ENCODE measurements at regions not wholly inside any gene's neighbourhood (a gene's known extent, or its start where the extent isn't known, plus 50 kb on each side); places are given as distances from the start of the nearest gene placed in this dataset.
A peak's percentile ranks its signal among the peaks of the same experiment; 100 is the strongest.

- no peak for TF ChIP-seq HNF1A (IDR thresholded peaks at IDR 0.05; ENCODE audit: low read depth)
- no peak for TF ChIP-seq HNF1A (CRISPR knock-in tag; IDR thresholded peaks at IDR 0.05; ENCODE audit: borderline replicate concordance)
- TF ChIP-seq ISL2 (CRISPR knock-in tag; IDR thresholded peaks at IDR 0.05), result no peak
- TF ChIP-seq GLMP (CRISPR knock-in tag; IDR thresholded peaks at IDR 0.05; ENCODE audit: borderline replicate concordance), result no peak
- TF ChIP-seq, protein P1, sequence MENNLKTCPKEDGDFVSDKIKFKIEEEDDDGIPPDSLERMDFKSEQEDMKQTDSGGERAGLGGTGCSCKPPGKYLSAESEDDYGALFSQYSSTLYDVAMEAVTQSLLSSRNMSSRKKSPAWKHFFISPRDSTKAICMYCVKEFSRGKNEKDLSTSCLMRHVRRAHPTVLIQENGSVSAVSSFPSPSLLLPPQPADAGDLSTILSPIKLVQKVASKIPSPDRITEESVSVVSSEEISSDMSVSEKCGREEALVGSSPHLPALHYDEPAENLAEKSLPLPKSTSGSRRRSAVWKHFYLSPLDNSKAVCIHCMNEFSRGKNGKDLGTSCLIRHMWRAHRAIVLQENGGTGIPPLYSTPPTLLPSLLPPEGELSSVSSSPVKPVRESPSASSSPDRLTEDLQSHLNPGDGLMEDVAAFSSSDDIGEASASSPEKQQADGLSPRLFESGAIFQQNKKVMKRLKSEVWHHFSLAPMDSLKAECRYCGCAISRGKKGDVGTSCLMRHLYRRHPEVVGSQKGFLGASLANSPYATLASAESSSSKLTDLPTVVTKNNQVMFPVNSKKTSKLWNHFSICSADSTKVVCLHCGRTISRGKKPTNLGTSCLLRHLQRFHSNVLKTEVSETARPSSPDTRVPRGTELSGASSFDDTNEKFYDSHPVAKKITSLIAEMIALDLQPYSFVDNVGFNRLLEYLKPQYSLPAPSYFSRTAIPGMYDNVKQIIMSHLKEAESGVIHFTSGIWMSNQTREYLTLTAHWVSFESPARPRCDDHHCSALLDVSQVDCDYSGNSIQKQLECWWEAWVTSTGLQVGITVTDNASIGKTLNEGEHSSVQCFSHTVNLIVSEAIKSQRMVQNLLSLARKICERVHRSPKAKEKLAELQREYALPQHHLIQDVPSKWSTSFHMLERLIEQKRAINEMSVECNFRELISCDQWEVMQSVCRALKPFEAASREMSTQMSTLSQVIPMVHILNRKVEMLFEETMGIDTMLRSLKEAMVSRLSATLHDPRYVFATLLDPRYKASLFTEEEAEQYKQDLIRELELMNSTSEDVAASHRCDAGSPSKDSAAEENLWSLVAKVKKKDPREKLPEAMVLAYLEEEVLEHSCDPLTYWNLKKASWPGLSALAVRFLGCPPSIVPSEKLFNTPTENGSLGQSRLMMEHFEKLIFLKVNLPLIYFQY (CRISPR knock-in tag; IDR thresholded peaks at IDR 0.05; ENCODE audit: borderline replicate concordance), result no peak
- TF ChIP-seq ARHGAP35 (CRISPR knock-in tag; IDR thresholded peaks at IDR 0.05; ENCODE audit: borderline replicate concordance), result no peak
- TF ChIP-seq, protein P2, sequence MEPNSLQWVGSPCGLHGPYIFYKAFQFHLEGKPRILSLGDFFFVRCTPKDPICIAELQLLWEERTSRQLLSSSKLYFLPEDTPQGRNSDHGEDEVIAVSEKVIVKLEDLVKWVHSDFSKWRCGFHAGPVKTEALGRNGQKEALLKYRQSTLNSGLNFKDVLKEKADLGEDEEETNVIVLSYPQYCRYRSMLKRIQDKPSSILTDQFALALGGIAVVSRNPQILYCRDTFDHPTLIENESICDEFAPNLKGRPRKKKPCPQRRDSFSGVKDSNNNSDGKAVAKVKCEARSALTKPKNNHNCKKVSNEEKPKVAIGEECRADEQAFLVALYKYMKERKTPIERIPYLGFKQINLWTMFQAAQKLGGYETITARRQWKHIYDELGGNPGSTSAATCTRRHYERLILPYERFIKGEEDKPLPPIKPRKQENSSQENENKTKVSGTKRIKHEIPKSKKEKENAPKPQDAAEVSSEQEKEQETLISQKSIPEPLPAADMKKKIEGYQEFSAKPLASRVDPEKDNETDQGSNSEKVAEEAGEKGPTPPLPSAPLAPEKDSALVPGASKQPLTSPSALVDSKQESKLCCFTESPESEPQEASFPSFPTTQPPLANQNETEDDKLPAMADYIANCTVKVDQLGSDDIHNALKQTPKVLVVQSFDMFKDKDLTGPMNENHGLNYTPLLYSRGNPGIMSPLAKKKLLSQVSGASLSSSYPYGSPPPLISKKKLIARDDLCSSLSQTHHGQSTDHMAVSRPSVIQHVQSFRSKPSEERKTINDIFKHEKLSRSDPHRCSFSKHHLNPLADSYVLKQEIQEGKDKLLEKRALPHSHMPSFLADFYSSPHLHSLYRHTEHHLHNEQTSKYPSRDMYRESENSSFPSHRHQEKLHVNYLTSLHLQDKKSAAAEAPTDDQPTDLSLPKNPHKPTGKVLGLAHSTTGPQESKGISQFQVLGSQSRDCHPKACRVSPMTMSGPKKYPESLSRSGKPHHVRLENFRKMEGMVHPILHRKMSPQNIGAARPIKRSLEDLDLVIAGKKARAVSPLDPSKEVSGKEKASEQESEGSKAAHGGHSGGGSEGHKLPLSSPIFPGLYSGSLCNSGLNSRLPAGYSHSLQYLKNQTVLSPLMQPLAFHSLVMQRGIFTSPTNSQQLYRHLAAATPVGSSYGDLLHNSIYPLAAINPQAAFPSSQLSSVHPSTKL (CRISPR knock-in tag; IDR thresholded peaks at IDR 0.05), result peak; percentile 85
- no peak for TF ChIP-seq ZNF788 (CRISPR knock-in tag; IDR thresholded peaks at IDR 0.05; ENCODE audit: borderline replicate concordance)
- TF ChIP-seq ARNTL (CRISPR knock-in tag; IDR thresholded peaks at IDR 0.05), result no peak
- TF ChIP-seq, protein P3, sequence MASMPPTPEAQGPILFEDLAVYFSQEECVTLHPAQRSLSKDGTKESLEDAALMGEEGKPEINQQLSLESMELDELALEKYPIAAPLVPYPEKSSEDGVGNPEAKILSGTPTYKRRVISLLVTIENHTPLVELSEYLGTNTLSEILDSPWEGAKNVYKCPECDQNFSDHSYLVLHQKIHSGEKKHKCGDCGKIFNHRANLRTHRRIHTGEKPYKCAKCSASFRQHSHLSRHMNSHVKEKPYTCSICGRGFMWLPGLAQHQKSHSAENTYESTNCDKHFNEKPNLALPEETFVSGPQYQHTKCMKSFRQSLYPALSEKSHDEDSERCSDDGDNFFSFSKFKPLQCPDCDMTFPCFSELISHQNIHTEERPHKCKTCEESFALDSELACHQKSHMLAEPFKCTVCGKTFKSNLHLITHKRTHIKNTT (CRISPR knock-in tag; IDR thresholded peaks at IDR 0.05), result no peak
- no peak for TF ChIP-seq NFIB (CRISPR knock-in tag; IDR thresholded peaks at IDR 0.05; ENCODE audit: borderline replicate concordance)
- no peak for TF ChIP-seq ZMAT3 (CRISPR knock-in tag; conservative IDR thresholded peaks at IDR 0.05)
- no peak for TF ChIP-seq TMF1 (CRISPR knock-in tag; IDR thresholded peaks at IDR 0.05; ENCODE audit: low read depth)
- TF ChIP-seq NCOA5 (CRISPR knock-in tag; IDR thresholded peaks at IDR 0.05), result no peak
- TF ChIP-seq FOSL1 (CRISPR knock-in tag; IDR thresholded peaks at IDR 0.05; ENCODE audit: borderline replicate concordance), result no peak
Observed at GRCh38 chr1:116314305-116314919, 58.6 kb upstream of the ATP1A1 start (continued).
